Mammary epithelial cell (primary cell): ENCODE measurements at regions not wholly inside any gene's neighbourhood (a gene's known extent, or its start where the extent isn't known, plus 50 kb on each side); places are given as distances from the start of the nearest gene placed in this dataset.

ENCODE experiments used
- CTCF ChIP-seq, 2 donors: IDR thresholded peaks in 1 of 2; conservative IDR thresholded peaks in 1 of 2; 2 replicates each; pipeline ENCODE4 v1.5.1; 2011 to 2012; ENCODE audit warnings: inconsistent platforms in 2 of 2, low read length in 2 of 2, mild to moderate bottlenecking in 2 of 2, control low read depth in 1 of 2, low read depth in 1 of 2; ENCODE audit not compliant: insufficient read depth in 1 of 2; ENCODE audit errors: extremely low read depth in 1 of 2
- EZH2 ChIP-seq: IDR thresholded peaks from 2 replicates; pipeline ENCODE4 v1.6.1; 2012; ENCODE audit warnings: low read length, inconsistent platforms, borderline replicate concordance

DNA sequence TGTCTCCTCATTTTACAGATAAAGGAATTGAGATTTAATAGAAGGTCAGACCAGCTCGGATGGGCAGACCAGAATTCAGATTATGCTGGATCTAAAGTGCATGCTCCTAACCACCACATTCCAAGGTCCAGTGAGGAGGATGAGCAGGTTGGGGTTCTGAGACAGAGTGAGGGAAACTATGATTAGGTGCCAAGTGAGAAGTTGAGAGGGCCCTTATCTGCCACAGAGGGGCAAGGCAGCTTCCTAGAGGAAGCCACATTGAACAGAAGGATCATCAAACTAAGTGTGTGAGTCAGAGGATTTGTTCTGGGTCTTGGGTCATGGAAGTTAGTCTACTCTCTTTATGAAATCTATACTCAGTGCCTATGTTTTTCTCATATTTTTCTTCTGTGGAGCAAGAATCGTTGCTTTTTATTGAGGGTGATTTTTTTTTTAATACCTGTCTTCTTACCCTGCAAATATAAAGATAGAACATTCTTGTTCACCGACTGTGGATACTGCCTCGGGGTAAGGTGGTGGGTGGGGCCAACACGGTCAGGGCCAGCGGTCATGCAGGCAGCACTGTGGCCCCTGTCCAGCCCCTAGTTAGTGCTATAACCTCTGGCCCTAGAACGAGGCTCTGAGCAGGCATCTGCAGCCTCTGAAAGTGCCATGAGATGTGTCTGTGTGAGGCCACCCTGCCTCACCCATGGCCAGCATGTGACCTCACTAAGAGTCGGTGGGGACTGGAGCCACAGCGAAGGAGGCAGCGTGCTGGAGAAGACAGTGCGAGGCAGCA, 55.6 kb upstream of the PTHLH start:
- no peak for TF ChIP-seq CTCF (conservative IDR thresholded peaks at IDR 0.05 in 1 of 2, IDR thresholded peaks at IDR 0.05 in 1 of 2; ENCODE audit: extremely low read depth in 1 of 2, insufficient read depth in 1 of 2, low read depth in 1 of 2, low read length in 2 of 2)
- TF ChIP-seq EZH2, result no peak
